Pancreas (tissue), 10 donors: ENCODE measurements at regions not wholly inside any gene's neighbourhood (a gene's known extent, or its start where the extent isn't known, plus 50 kb on each side); places are given as distances from the start of the nearest gene placed in this dataset.

ENCODE experiments used
- ATAC-seq, 4 donors: fragments of 200-7000 bp; cut with Tn5 transposase; one replicate each; pipeline versions ENCODE4 v1.8.0 to v1.9.1; 2020; ENCODE audit warnings: mild to moderate bottlenecking in 4 of 4, moderate library complexity in 4 of 4
- DNase-seq, 6 donors: peaks; one replicate each; pipeline ENCODE4 v3.0.0-alpha.2; 2020
- FAIRE-seq: peaks from 2 replicates; lab custom pipeline; 2012; peaks lifted over from hg19 to GRCh38; lab: Jason Lieb, UNC
- H3K27ac ChIP-seq, 4 donors: fragments of 200-600 bp; sonication (generic); 1 replicate in 3 of 4; 2 replicates in 1 of 4; pipeline versions ENCODE4 v1.5.0 to v1.8.0; 2020
- H3K27me3 ChIP-seq, 4 donors: fragments of 200-600 bp; one replicate each; pipeline ENCODE4 v1.8.0; 2021
- H3K36me3 ChIP-seq, 3 donors: fragments of 200-600 bp; sonication (generic) in 1 of 3; one replicate each; pipeline versions ENCODE4 v1.5.0 to v1.8.0; 2020 to 2021
- H3K4me1 ChIP-seq, 3 donors: fragments of 200-600 bp; one replicate each; pipeline ENCODE4 v1.8.0; 2021
- H3K4me3 ChIP-seq, 4 donors: fragments of 200-600 bp; sonication (generic) in 2 of 4; one replicate each; pipeline versions ENCODE4 v1.5.0 to v1.8.0; 2020 to 2021
- H3K9me3 ChIP-seq, 4 donors: fragments of 200-600 bp; one replicate each; pipeline ENCODE4 v1.8.0; 2021
- CTCF ChIP-seq, 4 donors: fragments of 200-600 bp; sonication (generic) in 3 of 4; IDR thresholded peaks; one replicate each; pipeline versions ENCODE4 v1.5.0 to v1.8.0; 2021; ENCODE audit warnings: antibody characterized with exemption in 4 of 4
- whole genome bisulfite sequencing, 2 donors: extraction: QIAGEN DNeasy Blood & Tissue Kit; methylation state at CpG; one replicate each; pipeline ENCODE4 v1.1.7; 2013; 5-methylcytosine and 5-hydroxymethylcytosine counted together
- intact Hi-C, 3 donors: fragments of 100-400 bp; cut with DNase I; formaldehyde crosslinking; loops; one replicate each; pipeline versions ENCODE4 v1.11.1 to v1.14.2; 2022
- donor health status: healthy with polysubstance abuse.
- donor health status: DM: no; HTN: no; CAD: no; lungs with moderate emphysema.
- donor health status: DM: no; HTN: no; CAD: no.
- donor health status: control.
- donor health status: control.
- donor health status: Bipolar disorder and iron deficiency.
- donor health status: DM: yes; HTN: yes; CAD: no.
- donor health status: DM: no; HTN: no; CAD: no.
- donor health status: DM: no; HTN: no; CAD: no.
- donor health status: DM: yes; HTN: yes; CAD: no.

GRCh38 chr4:169821402-169821801, 63.7 kb upstream of the HPF1 start:
- Histone ChIP-seq H3K4me3 (no peak overlapping the region), H3K9me3 (no peaks in the 10 kb centered on the region), H3K36me3 (no peaks in the 10 kb centered on the region), H3K4me1 (no peaks in the 10 kb centered on the region), H3K27me3 (no peaks in the 10 kb centered on the region), H3K27ac (no peak overlapping the region)
- no peak for TF ChIP-seq CTCF (IDR thresholded peaks at IDR 0.05)
- ATAC-seq: no peak
- DNase-seq: no peak
- intact Hi-C loops: no loop called here
- FAIRE-seq: no peak

GRCh38 chr4:169818063-169818679, 60.4 kb upstream of the HPF1 start:
- H3K9me3 ChIP-seq: no peaks in the 10 kb centered on the region
- DNase-seq: no peak
- no peak for ATAC-seq
- intact Hi-C loops: loop anchor here in 1 of 3 donors (10.0 kb wide), 1 partner anchor 237 kb away; no protein-coding TSS in a partner anchor
- no peak overlapping the region for H3K4me3 ChIP-seq
- H3K27ac ChIP-seq: no peak overlapping the region
- no peak for TF ChIP-seq CTCF (IDR thresholded peaks at IDR 0.05)
- FAIRE-seq: no peak
- WGBS, 2 donors: 31 to 38% methylated on average over 6 of the region's 6 CpGs
- no peaks in the 10 kb centered on the region for H3K4me1 ChIP-seq
- H3K27me3 ChIP-seq: no peaks in the 10 kb centered on the region
- H3K36me3 ChIP-seq: no peaks in the 10 kb centered on the region

GRCh38 chr4:169815606-169816005, 57.9 kb upstream of the HPF1 start:
- H3K27ac ChIP-seq: no peak overlapping the region
- no peak for TF ChIP-seq CTCF (IDR thresholded peaks at IDR 0.05)
- no peaks in the 10 kb centered on the region for H3K27me3 ChIP-seq
- H3K9me3 ChIP-seq: no peaks in the 10 kb centered on the region
- H3K4me3 ChIP-seq: no peak overlapping the region
- WGBS, 2 donors: 46 to 47% methylated on average over 3 of the region's 3 CpGs
- DNase-seq (no peak), FAIRE-seq (no peak), ATAC-seq (no peak)
- intact Hi-C loops: loop anchor here in 1 of 3 donors (10.0 kb wide), 1 partner anchor 239 kb away; no protein-coding TSS in a partner anchor
- H3K36me3 ChIP-seq: no peaks in the 10 kb centered on the region
- no peaks in the 10 kb centered on the region for H3K4me1 ChIP-seq

GRCh38 chr4:169811476-169811875, 53.7 kb upstream of the HPF1 start:
- Histone ChIP-seq H3K4me1 (no peaks in the 10 kb centered on the region), H3K36me3 (no peaks in the 10 kb centered on the region), H3K27me3 (no peaks in the 10 kb centered on the region), H3K9me3 (no peaks in the 10 kb centered on the region), H3K4me3 (no peak overlapping the region), H3K27ac (no peak overlapping the region)
- FAIRE-seq (no peak), ATAC-seq (no peak), DNase-seq (no peak)
- no peak for TF ChIP-seq CTCF (IDR thresholded peaks at IDR 0.05)
- 44 to 55% methylated on average over 2 of the region's 2 CpGs for WGBS, 2 donors
- intact Hi-C loops: loop anchor here in 2 of 3 donors (5.0 to 10.0 kb wide), 2 partner anchors 231 to 243 kb away; no protein-coding TSS in a partner anchor
